ENCODE measurements at regions not wholly inside any gene's neighbourhood (a gene's known extent, or its start where the extent isn't known, plus 50 kb on each side); places are given as distances from the start of the nearest gene placed in this dataset.

DNA sequence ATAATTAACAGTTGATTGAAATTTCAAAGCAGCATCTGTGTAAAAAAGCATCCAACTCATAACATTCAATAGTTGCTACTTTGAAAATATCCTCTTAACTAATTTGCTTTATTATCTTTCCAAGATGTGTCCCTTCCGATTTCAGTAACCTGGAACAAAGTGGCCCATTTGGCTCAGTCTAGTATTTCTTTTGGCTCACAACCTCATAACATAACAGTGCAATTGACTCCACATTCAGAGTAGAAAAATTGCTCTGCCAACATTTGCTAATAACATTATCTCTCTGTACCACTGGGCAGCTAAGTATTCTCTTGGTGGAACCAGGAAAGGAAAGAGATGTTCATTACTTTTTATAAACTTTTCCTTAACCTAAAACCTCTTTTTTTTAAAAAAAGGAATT is 571.1 kb upstream of the ARGLU1 start:
- DNase-seq: no peak

GRCh38 chr13:107138486-107138885 is 570.5 kb upstream of the ARGLU1 start:
- no peak for DNase-seq

GRCh38 chr13:107133950-107134349 is 566.0 kb upstream of the ARGLU1 start:
- DNase-seq: no peak

- no peak for DNase-seq
Observed at GRCh38 chr13:107130566-107130965, 562.6 kb upstream of the ARGLU1 start.

DNA sequence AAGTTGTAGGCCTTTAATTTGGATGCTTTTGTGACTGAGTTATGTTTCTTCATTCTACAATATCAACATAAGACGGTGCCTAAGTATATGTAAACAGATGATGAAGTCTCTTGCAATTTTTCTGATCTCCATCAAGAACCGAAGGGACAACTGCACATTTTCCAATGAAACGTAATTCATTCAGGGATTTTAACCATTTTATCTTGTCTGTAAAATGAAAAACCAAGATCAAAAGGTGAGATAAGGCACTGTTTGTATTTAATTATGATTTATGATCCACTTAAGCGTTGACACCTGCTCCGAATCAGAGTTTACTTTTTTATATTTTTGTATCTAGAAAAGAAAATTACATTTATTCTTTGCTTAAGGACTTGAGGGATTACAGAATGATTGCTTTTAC is 556.8 kb upstream of the ARGLU1 start:
- DNase-seq: no peak

- no peak for DNase-seq
Observed at GRCh38 chr13:107124129-107124718, 556.3 kb upstream of the ARGLU1 start.

DNA sequence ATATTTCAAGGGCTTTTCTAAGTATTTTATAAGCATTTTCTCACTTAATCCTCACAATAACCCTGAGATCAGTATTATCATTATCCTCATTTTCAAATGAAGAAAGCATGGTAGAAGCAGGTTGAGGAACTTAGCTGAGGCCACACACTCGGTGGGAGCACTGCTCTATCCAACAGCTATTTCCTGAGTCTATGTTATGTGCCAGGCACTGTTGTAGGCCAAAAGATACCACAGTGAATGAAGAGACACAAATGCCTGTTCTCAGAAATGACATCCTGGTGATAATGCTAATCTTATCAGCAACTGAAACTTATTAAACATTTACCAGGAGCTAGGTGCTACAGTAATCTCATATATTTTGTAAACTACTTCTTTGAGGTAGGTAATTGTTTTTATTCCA is 553.9 kb upstream of the ARGLU1 start:
- DNase-seq: no peak

GRCh38 chr13:107119989-107120881 is 552.3 kb upstream of the ARGLU1 start:
- DNase-seq: no peak

GRCh38 chr13:107118506-107118905 is 550.6 kb upstream of the ARGLU1 start:
- DNase-seq: no peak

GRCh38 chr13:107117327-107118012 is 549.5 kb upstream of the ARGLU1 start:
- DNase-seq: no peak

DNA sequence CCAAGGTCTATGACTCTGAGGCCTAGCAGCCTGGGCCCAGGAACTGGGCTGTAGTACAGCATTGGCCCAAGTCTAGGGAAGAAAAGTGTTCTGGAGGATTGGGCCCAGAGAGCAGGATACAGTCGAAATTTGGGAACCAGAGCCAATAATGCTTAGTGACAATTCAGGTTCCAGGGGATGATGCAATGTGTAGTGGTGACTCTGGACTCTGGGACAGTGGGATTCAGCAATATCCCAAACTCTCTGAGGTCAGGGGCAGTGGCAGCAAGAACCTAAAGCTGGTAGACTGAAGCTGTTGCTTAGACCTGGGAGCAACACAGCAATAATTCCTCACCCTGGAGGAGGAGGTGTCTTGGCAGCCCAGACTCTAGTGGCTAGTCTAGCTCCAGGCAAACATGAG is 545.5 kb upstream of the ARGLU1 start:
- no peak for DNase-seq

DNA sequence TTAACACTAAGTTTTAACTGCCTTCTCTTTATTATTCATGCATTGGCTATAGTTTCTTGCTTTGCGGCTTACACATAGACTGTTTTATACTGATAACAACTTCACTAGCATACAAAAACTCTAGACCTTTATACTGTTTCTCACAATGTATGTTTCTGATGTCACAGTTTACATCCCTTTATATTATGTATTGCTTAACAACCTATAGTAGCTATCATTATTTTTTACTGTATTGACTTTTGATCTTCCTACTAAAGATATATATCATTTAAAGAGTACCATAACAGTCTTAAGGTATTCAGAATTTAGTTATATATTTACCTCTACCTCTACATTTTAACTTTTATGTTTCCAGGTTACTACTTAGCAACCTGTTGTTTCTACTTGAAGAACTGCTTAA is 543.3 kb upstream of the ARGLU1 start:
- DNase-seq: no peak

DNA sequence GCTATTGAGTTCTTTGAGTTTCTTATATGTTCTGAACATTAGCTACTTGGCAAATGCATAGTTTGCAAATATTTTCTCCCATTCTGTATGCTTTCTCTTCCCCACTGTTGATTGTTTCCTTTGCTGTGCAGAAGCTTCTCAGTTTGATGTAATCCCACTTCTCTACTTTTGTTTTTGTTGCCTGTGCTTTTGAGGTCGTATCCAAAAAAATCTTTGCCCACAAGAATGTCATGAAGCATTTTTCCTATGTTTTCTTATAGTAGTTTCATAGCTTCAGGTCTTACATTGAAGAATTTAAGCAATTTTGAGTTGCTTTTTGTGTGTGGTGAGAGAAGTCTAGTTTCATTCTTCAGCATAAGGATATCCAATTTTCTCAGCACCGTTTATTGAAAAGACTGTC is 536.7 kb upstream of the ARGLU1 start:
- no peak for DNase-seq

- no peak for DNase-seq
Observed at GRCh38 chr13:107102676-107103075, 534.7 kb upstream of the ARGLU1 start.

DNA sequence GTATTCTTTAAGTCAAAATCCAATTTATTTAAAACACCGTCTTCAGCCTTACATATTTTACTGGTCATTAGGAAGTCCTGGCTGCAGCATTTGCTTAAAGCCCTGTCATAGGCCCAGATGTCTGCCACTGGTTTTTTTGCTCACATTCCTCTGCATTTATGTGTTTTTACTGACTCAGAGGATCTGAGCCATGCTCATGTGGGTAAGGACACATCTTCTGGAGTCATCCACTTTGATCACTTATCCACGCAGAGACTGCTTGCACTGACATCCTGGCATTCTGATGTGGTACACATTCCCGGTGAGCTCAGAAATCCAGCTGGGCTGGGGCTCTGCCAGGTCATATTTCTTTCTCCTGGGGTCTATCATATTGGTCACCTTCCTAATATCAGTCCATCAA is 531.7 kb upstream of the ARGLU1 start:
- DNase-seq: no peak

- no peak for DNase-seq
Observed at GRCh38 chr13:107097916-107098315, 530.0 kb upstream of the ARGLU1 start.

GRCh38 chr13:107095876-107096275 is 527.9 kb upstream of the ARGLU1 start:
- no peak for DNase-seq

DNA sequence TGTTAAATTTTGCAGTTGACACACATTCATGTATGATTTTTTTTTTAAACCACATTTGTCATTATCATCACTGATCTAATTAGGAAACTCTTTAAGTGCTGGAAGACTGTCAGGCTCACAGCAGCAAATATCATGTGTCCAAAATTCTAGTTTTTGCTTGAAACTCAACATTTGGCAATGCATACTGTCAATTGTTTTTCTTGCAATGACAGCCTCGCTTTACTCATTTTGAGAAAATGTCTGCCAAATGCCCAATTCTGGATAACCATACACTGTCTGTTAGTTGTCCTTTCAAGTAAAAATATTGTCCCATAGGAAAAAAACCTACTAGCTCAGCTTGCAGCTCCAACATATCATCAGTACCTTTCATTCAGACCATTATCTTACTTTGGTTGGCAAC is 523.9 kb upstream of the ARGLU1 start:
- DNase-seq: no peak

GRCh38 chr13:107091428-107091827 is 523.5 kb upstream of the ARGLU1 start:
- no peak for DNase-seq

DNA sequence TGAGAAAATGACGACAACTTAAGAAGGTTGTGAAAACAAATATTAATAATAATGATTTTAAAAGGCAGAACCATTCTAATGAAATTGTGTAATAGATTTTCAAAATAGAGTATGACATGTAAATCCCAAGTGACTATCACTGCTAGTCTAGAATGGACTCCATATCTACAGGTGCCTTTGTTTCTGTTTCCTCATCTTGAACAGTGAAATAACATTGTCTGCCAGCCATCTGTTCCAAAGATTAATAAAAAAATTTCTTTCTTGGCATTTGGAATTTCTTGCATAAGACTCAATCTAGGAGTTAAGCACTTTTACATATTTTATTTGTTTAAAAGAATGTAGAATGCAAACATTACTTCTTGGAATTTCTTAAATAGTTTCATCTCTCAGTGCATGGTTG is 520.1 kb upstream of the ARGLU1 start:
- no peak for DNase-seq

DNA sequence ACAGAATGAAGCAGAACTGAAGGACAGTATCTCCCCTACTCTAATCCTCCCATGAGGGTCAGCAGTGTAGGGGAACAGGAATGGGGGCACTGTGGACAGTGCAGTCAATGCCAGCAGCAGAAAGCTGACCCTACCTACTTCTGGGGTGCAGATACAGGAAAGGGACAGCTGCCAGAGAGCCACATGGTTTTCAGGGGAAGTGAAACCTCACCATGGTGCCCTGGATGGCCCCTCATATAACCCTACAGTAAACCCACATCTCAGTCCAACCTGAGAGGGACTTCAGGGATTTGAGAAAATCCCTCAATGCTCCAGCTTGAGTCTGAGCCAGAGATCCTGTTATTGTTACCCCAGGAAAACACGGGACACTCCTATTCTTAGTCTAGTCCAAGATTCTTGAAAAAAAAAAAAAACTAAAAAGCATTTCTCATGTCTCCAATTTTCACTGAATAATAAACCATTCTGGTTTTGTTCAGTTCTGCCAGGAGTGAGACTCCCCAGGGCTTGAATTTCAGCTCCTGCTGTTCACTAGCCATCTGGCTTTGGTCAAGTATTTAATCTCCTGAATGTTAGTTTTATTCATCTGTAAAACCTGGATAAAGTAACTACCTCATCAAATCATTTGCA is 511.6 kb upstream of the ARGLU1 start:
- DNase-seq: no peak

GRCh38 chr13:107078229-107078765 is 510.4 kb upstream of the ARGLU1 start:
- no peak for DNase-seq

- no peak for DNase-seq
Observed at GRCh38 chr13:107076801-107077200, 508.9 kb upstream of the ARGLU1 start.
